22Rv1 (cell line): ENCODE measurements at regions not wholly inside any gene's neighbourhood (a gene's known extent, or its start where the extent isn't known, plus 50 kb on each side); places are given as distances from the start of the nearest gene placed in this dataset.
"Not testable (repeated sequence)": the region's sequence is repeated elsewhere in the genome, so short reads cannot be mapped to it uniquely, and the experiment has no call there.

Experiments used
- H3K27ac ChIP-seq: fragments of 450-650 bp; 2 replicates; pipeline ENCODE4 v1.5.1; 2017
- CTCF ChIP-seq: fragments of 450-650 bp; IDR thresholded peaks from 2 replicates; pipeline ENCODE4 v1.5.1; 2017; ENCODE audit warnings: mild to moderate bottlenecking
- ZFX ChIP-seq: fragments of 450-650 bp; IDR thresholded peaks from 2 replicates; pipeline ENCODE4 v1.6.1; 2017; ENCODE audit warnings: antibody characterized with exemption, borderline replicate concordance

GRCh38 chr9:27801545-27801944 lies 228.3 kb upstream of the C9orf72 start:
- TF ChIP-seq ZFX, result no peak
- TF ChIP-seq CTCF, result no peak
- H3K27ac ChIP-seq, result no peak overlapping the region

GRCh38 chr9:27802418-27802817 lies 229.1 kb upstream of the C9orf72 start:
- no peak overlapping the region for H3K27ac ChIP-seq
- TF ChIP-seq CTCF (no peak), ZFX (no peak)

GRCh38 chr9:27808864-27809263 lies 235.6 kb upstream of the C9orf72 start:
- TF ChIP-seq ZFX (no peak), CTCF (no peak)
- no peak overlapping the region for H3K27ac ChIP-seq

GRCh38 chr9:27817747-27818146 lies 244.5 kb upstream of the C9orf72 start:
- no peak overlapping the region for H3K27ac ChIP-seq
- TF ChIP-seq CTCF (no peak), ZFX (no peak)

- TF ChIP-seq ZFX (no peak), CTCF (no peak)
- no peak overlapping the region for H3K27ac ChIP-seq
Observed at GRCh38 chr9:27818348-27818747, 245.1 kb upstream of the C9orf72 start.

- no peak overlapping the region for H3K27ac ChIP-seq
- TF ChIP-seq CTCF (no peak), ZFX (no peak)
Observed at GRCh38 chr9:27828908-27829307, 255.6 kb upstream of the C9orf72 start.

GRCh38 chr9:27829621-27830020 lies 256.3 kb upstream of the C9orf72 start:
- TF ChIP-seq ZFX, result no peak
- no peak for TF ChIP-seq CTCF
- H3K27ac ChIP-seq, result no peak overlapping the region

- H3K27ac ChIP-seq, result not testable (repeated sequence)
Observed at GRCh38 chr9:27832108-27832507, 258.8 kb upstream of the C9orf72 start.
